K562 (cell line): ENCODE measurements at regions not wholly inside any gene's neighbourhood (a gene's known extent, or its start where the extent isn't known, plus 50 kb on each side); places are given as distances from the start of the nearest gene placed in this dataset.

Experiments used
- CREM ChIP-seq: IDR thresholded peaks from 2 replicates; pipeline ENCODE4 v1.6.1; 2014; ENCODE audit warnings: antibody characterized with exemption, low read depth
- HDGF ChIP-seq: fragments of 450-650 bp; IDR thresholded peaks from 2 replicates; pipeline ENCODE4 v1.6.1; 2016
- NFIC ChIP-seq: fragments of 450-650 bp; IDR thresholded peaks from 2 replicates; pipeline ENCODE4 v1.6.1; 2017; ENCODE audit warnings: mild to moderate bottlenecking, inconsistent platforms
- POLR2A ChIP-seq: fragments of 450-650 bp; conservative IDR thresholded peaks from 2 replicates; pipeline ENCODE4 v1.6.1; 2016
- PTBP1 ChIP-seq: fragments of 200-400 bp; formaldehyde crosslinking; IDR thresholded peaks from 2 replicates; pipeline ENCODE4 v1.6.1; 2017; ENCODE audit warnings: low read depth, low read length
- RFX5 ChIP-seq: IDR thresholded peaks from 2 replicates; pipeline ENCODE4 v1.6.1; 2011; ENCODE audit warnings: low read depth, mild to moderate bottlenecking, improper control_type of control experiment, low read length
- TEAD2 ChIP-seq: fragments of 450-650 bp; IDR thresholded peaks from 2 replicates; pipeline ENCODE4 v1.6.1; 2016; ENCODE audit warnings: missing genetic modification characterization, control low read depth, missing compliant biosample characterization
- TF ChIP-seq, protein P1 (sequence below): sonication (generic); formaldehyde crosslinking; IDR thresholded peaks from 2 replicates; pipeline ENCODE4 v1.8.0; 2022; ENCODE audit warnings: mild to moderate bottlenecking, missing genetic modification reagents
- TF ChIP-seq, protein P2 (sequence below), 2 experiments: fragments of 450-650 bp in 1 of 2; IDR thresholded peaks; 2 replicates each; pipeline ENCODE4 v1.6.1; 2011 to 2017; ENCODE audit warnings: low read depth in 2 of 2, antibody characterized with exemption in 1 of 2, borderline replicate concordance in 1 of 2, low read length in 1 of 2, mild to moderate bottlenecking in 1 of 2, mixed read lengths in 1 of 2; ENCODE audit not compliant: control insufficient read depth in 1 of 2
- TF ChIP-seq, protein P3 (sequence below), 3 experiments: IDR thresholded peaks in 2 of 3; conservative IDR thresholded peaks in 1 of 3; 2 replicates each; pipeline ENCODE4 v1.5.1; 2011 to 2012; ENCODE audit warnings: low read length in 3 of 3, mild to moderate bottlenecking in 3 of 3, control low read depth in 2 of 3, improper control_type of control experiment in 1 of 3, inconsistent platforms in 1 of 3, low read depth in 1 of 3, mixed read lengths in 1 of 3, moderate library complexity in 1 of 3; ENCODE audit not compliant: insufficient read depth in 2 of 3
- TF ChIP-seq, protein P4 (sequence below), 2 experiments: fragments of 450-650 bp; formaldehyde crosslinking in 1 of 2; IDR thresholded peaks; 2 replicates each; pipeline versions ENCODE4 v1.4.0 to v1.6.1; 2014 to 2020; ENCODE audit warnings: mild to moderate bottlenecking in 2 of 2, borderline replicate concordance in 1 of 2, low read depth in 1 of 2

DNA sequence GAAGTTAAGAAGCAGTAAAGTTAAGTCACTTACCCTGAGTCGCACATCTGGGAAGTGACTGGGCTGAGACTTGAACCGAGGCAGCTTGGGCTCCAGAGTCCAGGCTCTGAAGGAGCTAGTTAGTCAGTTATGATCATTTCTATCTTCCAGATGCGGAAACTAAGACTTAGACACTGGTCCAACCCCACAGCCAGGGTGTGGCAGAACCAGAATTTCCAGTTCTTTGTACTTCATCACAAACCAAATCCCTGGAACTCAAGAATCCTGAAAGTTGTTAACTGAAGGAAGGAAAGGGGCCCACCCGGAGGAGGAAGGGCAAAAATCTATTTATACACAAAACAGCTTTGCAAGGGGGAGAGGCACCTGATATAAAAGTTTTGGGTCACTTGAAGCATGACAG, 389.9 kb downstream of the SHQ1 start:
- TF ChIP-seq PTBP1 (no peak), HDGF (no peak), NFIC (no peak), TEAD2 (tag) (no peak), CREM (no peak), POLR2A (no peak), RFX5 (no peak)
- TF ChIP-seq, protein P1, sequence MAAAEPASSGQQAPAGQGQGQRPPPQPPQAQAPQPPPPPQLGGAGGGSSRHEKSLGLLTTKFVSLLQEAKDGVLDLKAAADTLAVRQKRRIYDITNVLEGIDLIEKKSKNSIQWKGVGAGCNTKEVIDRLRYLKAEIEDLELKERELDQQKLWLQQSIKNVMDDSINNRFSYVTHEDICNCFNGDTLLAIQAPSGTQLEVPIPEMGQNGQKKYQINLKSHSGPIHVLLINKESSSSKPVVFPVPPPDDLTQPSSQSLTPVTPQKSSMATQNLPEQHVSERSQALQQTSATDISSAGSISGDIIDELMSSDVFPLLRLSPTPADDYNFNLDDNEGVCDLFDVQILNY (CRISPR knock-in tag) = no peak
- TF ChIP-seq, protein P2, sequence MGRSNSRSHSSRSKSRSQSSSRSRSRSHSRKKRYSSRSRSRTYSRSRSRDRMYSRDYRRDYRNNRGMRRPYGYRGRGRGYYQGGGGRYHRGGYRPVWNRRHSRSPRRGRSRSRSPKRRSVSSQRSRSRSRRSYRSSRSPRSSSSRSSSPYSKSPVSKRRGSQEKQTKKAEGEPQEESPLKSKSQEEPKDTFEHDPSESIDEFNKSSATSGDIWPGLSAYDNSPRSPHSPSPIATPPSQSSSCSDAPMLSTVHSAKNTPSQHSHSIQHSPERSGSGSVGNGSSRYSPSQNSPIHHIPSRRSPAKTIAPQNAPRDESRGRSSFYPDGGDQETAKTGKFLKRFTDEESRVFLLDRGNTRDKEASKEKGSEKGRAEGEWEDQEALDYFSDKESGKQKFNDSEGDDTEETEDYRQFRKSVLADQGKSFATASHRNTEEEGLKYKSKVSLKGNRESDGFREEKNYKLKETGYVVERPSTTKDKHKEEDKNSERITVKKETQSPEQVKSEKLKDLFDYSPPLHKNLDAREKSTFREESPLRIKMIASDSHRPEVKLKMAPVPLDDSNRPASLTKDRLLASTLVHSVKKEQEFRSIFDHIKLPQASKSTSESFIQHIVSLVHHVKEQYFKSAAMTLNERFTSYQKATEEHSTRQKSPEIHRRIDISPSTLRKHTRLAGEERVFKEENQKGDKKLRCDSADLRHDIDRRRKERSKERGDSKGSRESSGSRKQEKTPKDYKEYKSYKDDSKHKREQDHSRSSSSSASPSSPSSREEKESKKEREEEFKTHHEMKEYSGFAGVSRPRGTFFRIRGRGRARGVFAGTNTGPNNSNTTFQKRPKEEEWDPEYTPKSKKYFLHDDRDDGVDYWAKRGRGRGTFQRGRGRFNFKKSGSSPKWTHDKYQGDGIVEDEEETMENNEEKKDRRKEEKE (IDR thresholded peaks at IDR 0.05; ENCODE audit: borderline replicate concordance in 1 of 2, control insufficient read depth in 1 of 2, low read depth in 2 of 2, low read length in 1 of 2) = no peak
- TF ChIP-seq, protein P3, sequence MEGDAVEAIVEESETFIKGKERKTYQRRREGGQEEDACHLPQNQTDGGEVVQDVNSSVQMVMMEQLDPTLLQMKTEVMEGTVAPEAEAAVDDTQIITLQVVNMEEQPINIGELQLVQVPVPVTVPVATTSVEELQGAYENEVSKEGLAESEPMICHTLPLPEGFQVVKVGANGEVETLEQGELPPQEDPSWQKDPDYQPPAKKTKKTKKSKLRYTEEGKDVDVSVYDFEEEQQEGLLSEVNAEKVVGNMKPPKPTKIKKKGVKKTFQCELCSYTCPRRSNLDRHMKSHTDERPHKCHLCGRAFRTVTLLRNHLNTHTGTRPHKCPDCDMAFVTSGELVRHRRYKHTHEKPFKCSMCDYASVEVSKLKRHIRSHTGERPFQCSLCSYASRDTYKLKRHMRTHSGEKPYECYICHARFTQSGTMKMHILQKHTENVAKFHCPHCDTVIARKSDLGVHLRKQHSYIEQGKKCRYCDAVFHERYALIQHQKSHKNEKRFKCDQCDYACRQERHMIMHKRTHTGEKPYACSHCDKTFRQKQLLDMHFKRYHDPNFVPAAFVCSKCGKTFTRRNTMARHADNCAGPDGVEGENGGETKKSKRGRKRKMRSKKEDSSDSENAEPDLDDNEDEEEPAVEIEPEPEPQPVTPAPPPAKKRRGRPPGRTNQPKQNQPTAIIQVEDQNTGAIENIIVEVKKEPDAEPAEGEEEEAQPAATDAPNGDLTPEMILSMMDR (IDR thresholded peaks at IDR 0.05 in 2 of 3, conservative IDR thresholded peaks at IDR 0.05 in 1 of 3; ENCODE audit: insufficient read depth in 2 of 3, low read depth in 1 of 3, low read length in 3 of 3) = no peak
- TF ChIP-seq, protein P4, sequence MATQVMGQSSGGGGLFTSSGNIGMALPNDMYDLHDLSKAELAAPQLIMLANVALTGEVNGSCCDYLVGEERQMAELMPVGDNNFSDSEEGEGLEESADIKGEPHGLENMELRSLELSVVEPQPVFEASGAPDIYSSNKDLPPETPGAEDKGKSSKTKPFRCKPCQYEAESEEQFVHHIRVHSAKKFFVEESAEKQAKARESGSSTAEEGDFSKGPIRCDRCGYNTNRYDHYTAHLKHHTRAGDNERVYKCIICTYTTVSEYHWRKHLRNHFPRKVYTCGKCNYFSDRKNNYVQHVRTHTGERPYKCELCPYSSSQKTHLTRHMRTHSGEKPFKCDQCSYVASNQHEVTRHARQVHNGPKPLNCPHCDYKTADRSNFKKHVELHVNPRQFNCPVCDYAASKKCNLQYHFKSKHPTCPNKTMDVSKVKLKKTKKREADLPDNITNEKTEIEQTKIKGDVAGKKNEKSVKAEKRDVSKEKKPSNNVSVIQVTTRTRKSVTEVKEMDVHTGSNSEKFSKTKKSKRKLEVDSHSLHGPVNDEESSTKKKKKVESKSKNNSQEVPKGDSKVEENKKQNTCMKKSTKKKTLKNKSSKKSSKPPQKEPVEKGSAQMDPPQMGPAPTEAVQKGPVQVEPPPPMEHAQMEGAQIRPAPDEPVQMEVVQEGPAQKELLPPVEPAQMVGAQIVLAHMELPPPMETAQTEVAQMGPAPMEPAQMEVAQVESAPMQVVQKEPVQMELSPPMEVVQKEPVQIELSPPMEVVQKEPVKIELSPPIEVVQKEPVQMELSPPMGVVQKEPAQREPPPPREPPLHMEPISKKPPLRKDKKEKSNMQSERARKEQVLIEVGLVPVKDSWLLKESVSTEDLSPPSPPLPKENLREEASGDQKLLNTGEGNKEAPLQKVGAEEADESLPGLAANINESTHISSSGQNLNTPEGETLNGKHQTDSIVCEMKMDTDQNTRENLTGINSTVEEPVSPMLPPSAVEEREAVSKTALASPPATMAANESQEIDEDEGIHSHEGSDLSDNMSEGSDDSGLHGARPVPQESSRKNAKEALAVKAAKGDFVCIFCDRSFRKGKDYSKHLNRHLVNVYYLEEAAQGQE (IDR thresholded peaks at IDR 0.05; ENCODE audit: borderline replicate concordance) = no peak
- TF ChIP-seq, protein P4 (CRISPR knock-in tag; IDR thresholded peaks at IDR 0.05; ENCODE audit: low read depth) = no peak
